Skeletal muscle tissue (tissue), 3 donors: ENCODE measurements at regions not wholly inside any gene's neighbourhood (a gene's known extent, or its start where the extent isn't known, plus 50 kb on each side); places are given as distances from the start of the nearest gene placed in this dataset.
"Not testable (repeated sequence)": the region's sequence is repeated elsewhere in the genome, so short reads cannot be mapped to it uniquely, and the experiment has no call there.

Experiments used
- H3K27ac ChIP-seq: one replicate; pipeline ENCODE4 v1.7.0; 2013; ENCODE audit warnings: mild to moderate bottlenecking, low read depth, low read length, inconsistent platforms
- H3K27me3 ChIP-seq, 3 donors: one replicate each; pipeline ENCODE4 v1.7.0; 2013; ENCODE audit warnings: low read length in 3 of 3; ENCODE audit not compliant: control insufficient read depth in 3 of 3, insufficient read depth in 3 of 3
- H3K36me3 ChIP-seq, 3 donors: one replicate each; pipeline ENCODE4 v1.7.0; 2013; ENCODE audit warnings: low read length in 3 of 3; ENCODE audit not compliant: control insufficient read depth in 3 of 3, insufficient read depth in 3 of 3
- H3K4me1 ChIP-seq, 3 donors: one replicate each; pipeline ENCODE4 v1.7.0; 2013; ENCODE audit warnings: low read length in 3 of 3, mild to moderate bottlenecking in 3 of 3; ENCODE audit not compliant: control insufficient read depth in 3 of 3, insufficient read depth in 3 of 3
- H3K4me3 ChIP-seq, 3 donors: one replicate each; pipeline ENCODE4 v1.7.0; 2013; ENCODE audit warnings: low read length in 3 of 3
- H3K9ac ChIP-seq, 3 donors: one replicate each; pipeline ENCODE4 v1.7.0; 2013; ENCODE audit warnings: low read length in 3 of 3, mild to moderate bottlenecking in 3 of 3, moderate library complexity in 2 of 3, low read depth in 1 of 3
- H3K9me3 ChIP-seq, 3 donors: one replicate each; pipeline ENCODE4 v1.7.0; 2013; ENCODE audit warnings: low read length in 3 of 3; ENCODE audit not compliant: control insufficient read depth in 3 of 3
- donor health status: Osteomylitis.

DNA sequence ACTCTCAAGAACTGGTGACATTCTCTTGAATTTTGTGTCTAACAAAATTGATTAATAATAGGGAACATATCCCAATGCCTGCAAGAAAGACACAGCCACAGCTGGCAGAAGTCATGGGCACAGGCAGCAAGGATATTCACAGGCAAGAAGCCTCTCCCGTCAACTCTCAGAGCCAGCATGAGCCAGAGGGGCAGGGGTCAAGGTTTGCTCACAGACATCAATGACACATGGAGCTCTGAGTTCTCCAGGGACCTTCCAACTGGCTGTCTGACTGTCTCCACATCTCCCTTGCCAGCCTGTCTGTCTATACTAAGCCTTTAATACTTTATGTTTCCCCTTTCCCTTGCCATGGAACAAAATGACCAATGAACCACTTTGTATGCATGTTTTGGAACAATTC is 101.5 kb upstream of the RAB4A start:
- no peaks in the 10 kb centered on the region for H3K9me3 ChIP-seq
- no peaks in the 10 kb centered on the region for H3K36me3 ChIP-seq
- H3K9ac ChIP-seq: no peak overlapping the region
- H3K4me3 ChIP-seq: no peak overlapping the region
- H3K27me3 ChIP-seq: no peaks in the 10 kb centered on the region
- peaks cover 0 to 12% (median 0%) of the 10 kb centered on the region in 3 donors for H3K4me1 ChIP-seq
- H3K27ac ChIP-seq: no peak overlapping the region

DNA sequence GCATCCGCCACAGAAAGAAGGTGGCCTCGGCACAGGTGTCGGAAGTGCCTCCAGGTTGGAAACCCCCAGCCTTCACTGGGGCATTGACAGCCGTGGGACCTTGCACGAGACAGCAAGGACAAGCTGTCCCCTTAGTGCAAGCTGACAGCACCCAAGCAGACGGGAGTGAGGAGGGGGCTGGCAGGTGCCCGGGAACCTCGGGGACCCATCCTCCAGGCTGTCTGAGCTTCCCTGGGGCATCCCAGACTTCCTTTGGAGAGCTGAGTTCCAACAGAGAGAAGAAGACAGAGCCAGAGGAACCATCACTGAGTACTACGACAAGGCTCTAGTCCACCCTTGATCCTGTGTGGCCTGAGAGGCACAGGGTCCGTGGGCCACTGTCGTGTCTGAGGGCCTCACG is 100.6 kb upstream of the RAB4A start:
- H3K27ac ChIP-seq: no peak overlapping the region
- H3K4me1 ChIP-seq: peaks cover 0 to 4% (median 0%) of the 10 kb centered on the region in 3 donors
- H3K4me3 ChIP-seq: no peak overlapping the region
- no peaks in the 10 kb centered on the region for H3K9me3 ChIP-seq
- H3K9ac ChIP-seq: no peak overlapping the region
- H3K27me3 ChIP-seq: no peaks in the 10 kb centered on the region
- no peaks in the 10 kb centered on the region for H3K36me3 ChIP-seq

DNA sequence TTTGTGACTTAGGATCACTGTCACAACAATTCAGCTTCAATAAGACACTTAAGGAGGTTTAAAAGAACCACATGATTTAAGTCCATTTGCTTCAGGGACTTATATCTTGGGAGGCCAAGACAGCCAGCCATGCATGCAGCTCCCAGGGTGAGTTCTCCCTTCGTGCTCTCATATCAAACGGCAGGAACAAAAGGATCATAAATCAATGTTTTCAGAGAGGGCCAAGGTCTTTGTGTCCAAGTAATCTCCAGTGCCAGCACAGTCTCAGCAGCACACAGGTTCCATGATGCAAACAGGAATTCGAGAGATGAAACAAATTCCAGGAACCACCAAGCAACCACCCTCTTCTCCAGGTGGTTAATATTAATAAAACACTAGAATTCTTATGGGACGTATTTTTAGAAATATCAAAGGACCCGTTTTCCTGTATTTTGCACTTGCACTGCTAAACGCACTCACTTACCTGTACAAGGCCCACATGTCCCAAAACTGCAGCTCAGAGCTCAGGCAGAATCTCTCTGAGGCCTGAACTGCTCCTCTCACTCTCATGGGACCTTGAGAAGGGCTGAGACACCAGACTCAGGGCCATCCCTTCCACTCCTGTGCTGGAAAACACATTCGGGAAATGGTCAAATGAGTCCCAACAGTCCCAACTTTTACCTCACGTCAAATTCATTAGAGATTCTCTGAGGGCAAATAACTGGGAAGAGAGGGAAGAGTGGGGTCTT is 100.0 kb upstream of the RAB4A start:
- H3K4me3 ChIP-seq: no peak overlapping the region
- H3K36me3 ChIP-seq: no peaks in the 10 kb centered on the region
- no peaks in the 10 kb centered on the region for H3K27me3 ChIP-seq
- no peaks in the 10 kb centered on the region for H3K9me3 ChIP-seq
- no peak overlapping the region for H3K27ac ChIP-seq
- H3K9ac ChIP-seq: no peak overlapping the region
- no peaks in the 10 kb centered on the region for H3K4me1 ChIP-seq

DNA sequence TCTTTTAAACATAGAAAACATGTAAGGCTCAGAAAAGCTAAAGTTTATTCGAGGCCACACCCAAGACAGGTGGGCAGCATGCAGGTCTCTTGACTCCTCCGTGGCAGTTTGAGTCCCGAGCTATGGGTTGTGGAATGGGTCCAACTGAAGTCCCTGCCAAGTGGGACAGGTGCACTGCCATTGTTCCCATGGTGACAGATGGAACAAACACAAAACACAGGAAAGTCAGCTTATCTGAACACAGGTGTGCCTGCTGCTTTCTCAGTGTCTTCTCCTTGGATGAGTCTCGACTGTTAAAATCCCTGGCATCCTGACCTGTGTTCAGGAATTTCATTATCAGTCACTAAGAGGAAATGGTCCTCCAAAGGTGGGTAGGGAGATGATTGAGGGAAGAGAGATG is 99.0 kb upstream of the RAB4A start:
- no peaks in the 10 kb centered on the region for H3K4me1 ChIP-seq
- H3K4me3 ChIP-seq: no peak overlapping the region
- H3K27ac ChIP-seq: no peak overlapping the region
- no peaks in the 10 kb centered on the region for H3K36me3 ChIP-seq
- H3K9ac ChIP-seq: no peak overlapping the region
- no peaks in the 10 kb centered on the region for H3K27me3 ChIP-seq
- no peaks in the 10 kb centered on the region for H3K9me3 ChIP-seq

DNA sequence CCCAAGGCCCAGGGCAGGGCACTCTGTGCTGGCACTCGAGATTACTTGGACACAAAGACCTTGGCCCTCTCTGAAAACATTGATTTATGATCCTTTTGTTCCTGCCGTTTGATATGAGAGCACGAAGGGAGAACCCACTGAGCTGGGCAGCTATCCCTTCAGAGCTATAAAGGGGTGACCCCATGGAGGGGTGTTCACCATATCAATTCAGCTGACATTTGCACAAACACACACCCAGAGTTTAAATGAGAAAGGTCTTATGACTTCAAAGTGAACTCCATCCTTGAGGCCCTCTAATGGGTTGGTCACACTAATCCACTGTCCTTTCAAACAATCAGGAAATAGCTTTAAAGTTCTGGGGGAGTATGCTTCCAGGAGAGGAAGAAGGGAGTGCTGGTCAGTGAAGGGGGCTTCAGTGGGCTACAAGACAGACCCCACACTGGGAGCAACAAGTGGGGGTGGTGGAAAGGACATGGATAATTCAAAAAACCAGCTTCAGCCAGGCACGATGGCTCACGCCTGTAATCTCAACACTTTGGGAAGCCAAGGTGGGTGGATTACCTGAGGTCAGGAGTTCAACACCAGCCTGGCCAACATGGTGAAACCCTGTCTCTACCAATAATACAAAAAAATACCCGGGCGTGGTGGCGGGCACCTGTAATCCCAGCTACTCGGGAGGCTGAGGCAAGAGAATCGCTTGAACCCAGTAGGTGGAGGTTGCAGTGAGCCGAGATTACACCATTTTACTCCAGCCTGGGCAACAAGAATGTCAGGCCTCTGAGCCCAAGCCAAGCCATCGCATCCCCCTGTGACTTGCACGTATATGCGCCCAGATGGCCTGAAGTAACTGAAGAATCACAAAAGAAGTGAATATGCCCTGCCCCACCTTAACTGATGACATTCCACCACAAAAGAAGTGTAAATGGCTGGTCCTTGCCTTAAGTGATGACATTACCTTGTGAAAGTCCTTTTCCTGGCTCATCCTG is 97.1 kb upstream of the RAB4A start:
- not testable (repeated sequence) for H3K36me3 ChIP-seq, H3K9ac ChIP-seq, H3K4me1 ChIP-seq, H3K27ac ChIP-seq, H3K9me3 ChIP-seq, H3K27me3 ChIP-seq, H3K4me3 ChIP-seq

DNA sequence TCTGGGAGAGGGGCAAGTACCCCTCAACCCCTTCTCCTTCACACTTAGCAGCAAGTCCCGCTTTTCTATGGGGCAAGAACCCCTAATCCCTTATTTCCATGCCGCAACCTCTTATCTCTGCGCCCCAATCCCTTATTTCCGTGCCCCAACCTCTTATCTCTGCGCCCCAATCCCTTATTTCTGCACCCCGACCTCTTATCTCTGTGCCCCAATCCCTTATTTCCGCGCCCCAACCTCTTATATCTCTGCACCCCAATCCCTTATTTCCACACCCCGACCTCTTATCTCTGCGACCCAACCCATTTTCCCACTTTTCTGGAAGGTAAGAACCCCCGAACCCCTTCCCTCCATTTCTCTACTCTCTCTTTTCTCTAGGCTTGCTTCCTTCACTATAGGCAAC is 95.6 kb upstream of the RAB4A start:
- not testable (repeated sequence) for H3K27me3 ChIP-seq, H3K9me3 ChIP-seq, H3K36me3 ChIP-seq, H3K27ac ChIP-seq, H3K4me3 ChIP-seq, H3K4me1 ChIP-seq, H3K9ac ChIP-seq

DNA sequence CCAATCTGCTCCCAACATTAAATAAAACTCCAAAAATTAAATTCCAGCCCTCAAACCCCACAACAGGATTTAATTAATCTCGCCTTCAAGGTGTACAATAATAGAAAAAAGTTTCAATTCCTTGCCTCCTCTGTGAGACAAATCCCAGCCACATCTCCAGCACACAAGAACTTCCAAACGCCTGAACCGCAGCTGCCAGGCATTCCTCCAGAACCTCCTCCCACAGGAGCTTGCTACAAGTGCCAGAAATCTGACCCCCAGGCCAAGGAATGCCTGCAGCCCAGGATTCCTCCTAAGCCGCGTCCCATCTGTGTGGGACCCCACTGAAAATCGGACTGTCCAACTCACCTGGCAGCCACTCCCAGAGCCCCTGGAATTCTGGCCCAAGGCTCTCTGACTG is 94.5 kb upstream of the RAB4A start:
- not testable (repeated sequence) for H3K9ac ChIP-seq, H3K27ac ChIP-seq, H3K27me3 ChIP-seq, H3K9me3 ChIP-seq, H3K4me1 ChIP-seq, H3K36me3 ChIP-seq, H3K4me3 ChIP-seq

DNA sequence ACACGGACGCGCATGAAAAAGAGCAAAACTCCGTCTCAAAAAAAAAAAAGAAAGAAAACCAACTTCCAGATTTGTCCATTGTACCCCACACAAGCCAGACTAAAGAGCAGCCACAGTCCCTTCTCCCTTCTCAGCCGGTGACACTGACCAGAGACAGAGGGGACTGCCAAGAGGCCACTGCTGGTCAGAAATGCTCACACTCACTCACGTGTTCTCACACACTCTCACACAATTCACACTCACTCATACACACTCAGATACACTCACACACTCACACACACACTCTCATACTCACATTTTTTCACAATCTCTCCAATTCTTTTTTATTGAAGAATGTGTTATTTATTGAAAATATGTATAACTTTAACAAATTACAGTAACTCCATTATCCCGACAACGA is 90.8 kb upstream of the RAB4A start:
- Histone ChIP-seq H3K9ac (no peak overlapping the region), H3K4me1 (no peaks in the 10 kb centered on the region), H3K27ac (no peak overlapping the region)

DNA sequence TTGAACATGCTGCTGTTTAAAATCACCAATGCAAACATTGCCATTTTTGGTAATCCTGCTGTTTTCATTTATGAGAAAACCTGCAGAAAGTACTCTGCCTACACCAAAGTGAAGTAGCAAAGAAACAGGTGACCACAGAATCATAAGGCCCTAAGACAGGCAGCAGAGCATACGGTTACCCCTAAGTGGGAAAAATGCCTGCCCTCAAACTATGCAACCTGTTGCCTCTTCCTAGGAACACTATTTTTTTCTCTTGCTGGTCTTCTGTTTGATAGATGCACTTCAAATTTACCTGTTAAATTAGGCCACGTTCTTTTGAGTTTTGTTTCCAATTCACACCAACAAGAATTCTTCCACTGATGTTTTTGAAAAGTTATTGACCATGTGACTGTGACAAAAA is 89.5 kb upstream of the RAB4A start:
- H3K36me3 ChIP-seq: no peaks in the 10 kb centered on the region
- H3K27me3 ChIP-seq: no peaks in the 10 kb centered on the region
- no peaks in the 10 kb centered on the region for H3K4me1 ChIP-seq
- no peak overlapping the region for H3K9ac ChIP-seq
- H3K4me3 ChIP-seq: no peak overlapping the region
- no peak overlapping the region for H3K27ac ChIP-seq
- H3K9me3 ChIP-seq: no peaks in the 10 kb centered on the region

More for the DNA sequence above, 90.8 kb upstream of the RAB4A start:
- H3K27me3 ChIP-seq: no peaks in the 10 kb centered on the region
- H3K9me3 ChIP-seq: no peaks in the 10 kb centered on the region
- no peaks in the 10 kb centered on the region for H3K36me3 ChIP-seq
- H3K4me3 ChIP-seq: no peak overlapping the region

DNA sequence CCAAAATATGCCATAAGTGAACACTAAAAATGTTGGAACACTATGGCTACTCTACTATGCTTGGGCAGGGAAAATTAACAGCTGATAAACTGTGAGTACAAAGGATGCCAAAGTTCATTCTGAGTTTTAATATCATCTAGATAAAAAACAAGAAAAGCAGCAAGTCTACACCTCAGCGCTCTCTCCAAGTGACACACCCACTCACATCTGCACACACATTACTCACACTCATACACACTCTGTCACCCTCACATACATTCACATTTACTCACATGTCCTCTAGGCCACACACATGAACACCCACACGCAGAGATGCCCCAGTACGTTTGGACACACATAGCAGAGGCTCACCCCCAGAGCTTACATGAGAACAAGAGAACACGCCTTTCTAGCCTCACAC is 87.3 kb upstream of the RAB4A start:
- no peaks in the 10 kb centered on the region for H3K4me1 ChIP-seq
- H3K36me3 ChIP-seq: no peaks in the 10 kb centered on the region

More for the DNA sequence above, 87.3 kb upstream of the RAB4A start:
- Histone ChIP-seq H3K9me3 (no peaks in the 10 kb centered on the region), H3K4me3 (no peak overlapping the region), H3K9ac (no peak overlapping the region), H3K27ac (no peak overlapping the region), H3K27me3 (peaks cover 0 to 4% (median 0%) of the 10 kb centered on the region in 3 donors)
